ENCODE measurements at regions not wholly inside any gene's neighbourhood (a gene's known extent, or its start where the extent isn't known, plus 50 kb on each side); places are given as distances from the start of the nearest gene placed in this dataset.

GRCh38 chr2:118671701-118672454 lies 175.6 kb downstream of the EN1 start:
- DNase-seq (ENCODE audit: extremely low read depth in 1 of 11, low read depth in 9 of 11, low spot score in 4 of 11) = no peak

GRCh38 chr2:118670838-118671237 lies 176.6 kb downstream of the EN1 start:
- DNase-seq (ENCODE audit: extremely low read depth in 1 of 11, low read depth in 9 of 11, low spot score in 4 of 11) = no peak

- DNase-seq (ENCODE audit: extremely low read depth in 1 of 11, low read depth in 9 of 11, low spot score in 4 of 11) = no peak
Measured at GRCh38 chr2:118670276-118670675, 177.2 kb downstream of the EN1 start.

GRCh38 chr2:118669654-118670053 lies 177.8 kb downstream of the EN1 start:
- DNase-seq (ENCODE audit: extremely low read depth in 1 of 11, low read depth in 9 of 11, low spot score in 4 of 11) = no peak

- no peak for DNase-seq (ENCODE audit: extremely low read depth in 1 of 11, low read depth in 9 of 11, low spot score in 4 of 11)
Measured at GRCh38 chr2:118668431-118669424, 178.7 kb downstream of the EN1 start.

- DNase-seq (ENCODE audit: extremely low read depth in 1 of 11, low read depth in 9 of 11, low spot score in 4 of 11) = no peak
Measured at GRCh38 chr2:118667964-118668363, 179.5 kb downstream of the EN1 start.

- no peak for DNase-seq (ENCODE audit: extremely low read depth in 1 of 11, low read depth in 9 of 11, low spot score in 4 of 11)
Measured at GRCh38 chr2:118667348-118667747, 180.1 kb downstream of the EN1 start.

GRCh38 chr2:118665784-118666529 lies 181.5 kb downstream of the EN1 start:
- no peak for DNase-seq (ENCODE audit: extremely low read depth in 1 of 11, low read depth in 9 of 11, low spot score in 4 of 11)

- no peak for DNase-seq (ENCODE audit: extremely low read depth in 1 of 11, low read depth in 9 of 11, low spot score in 4 of 11)
Measured at GRCh38 chr2:118661179-118661578, 186.3 kb downstream of the EN1 start.

GRCh38 chr2:118658596-118659198 lies 188.8 kb downstream of the EN1 start:
- no peak for DNase-seq (ENCODE audit: extremely low read depth in 1 of 11, low read depth in 9 of 11, low spot score in 4 of 11)

GRCh38 chr2:118657466-118657865 lies 190.0 kb downstream of the EN1 start:
- DNase-seq (ENCODE audit: extremely low read depth in 1 of 11, low read depth in 9 of 11, low spot score in 4 of 11) = no peak

- DNase-seq (ENCODE audit: extremely low read depth in 1 of 11, low read depth in 9 of 11, low spot score in 4 of 11) = no peak
Measured at GRCh38 chr2:118654945-118655344, 192.5 kb downstream of the EN1 start.

GRCh38 chr2:118650327-118650726 lies 197.1 kb downstream of the EN1 start:
- no peak for DNase-seq (ENCODE audit: extremely low read depth in 1 of 11, low read depth in 9 of 11, low spot score in 4 of 11)

- DNase-seq (ENCODE audit: extremely low read depth in 1 of 11, low read depth in 9 of 11, low spot score in 4 of 11) = no peak
Measured at GRCh38 chr2:118645876-118646275, 201.6 kb downstream of the EN1 start.

- no peak for DNase-seq (ENCODE audit: extremely low read depth in 1 of 11, low read depth in 9 of 11, low spot score in 4 of 11)
Measured at GRCh38 chr2:118644190-118644589, 203.3 kb downstream of the EN1 start.

GRCh38 chr2:118643294-118643693 lies 204.2 kb downstream of the EN1 start:
- DNase-seq (ENCODE audit: extremely low read depth in 1 of 11, low read depth in 9 of 11, low spot score in 4 of 11) = no peak

GRCh38 chr2:118642501-118642900 lies 204.9 kb downstream of the EN1 start:
- DNase-seq (ENCODE audit: extremely low read depth in 1 of 11, low read depth in 9 of 11, low spot score in 4 of 11) = no peak

- DNase-seq (ENCODE audit: extremely low read depth in 1 of 11, low read depth in 9 of 11, low spot score in 4 of 11) = peak in 1 of 11 donors; percentile 2
Measured at GRCh38 chr2:118641711-118642110, 205.7 kb downstream of the EN1 start.

- no peak for DNase-seq (ENCODE audit: extremely low read depth in 1 of 11, low read depth in 9 of 11, low spot score in 4 of 11)
Measured at GRCh38 chr2:118639371-118639770, 208.1 kb downstream of the EN1 start.

Data from renal cortex interstitium (tissue), 11 donors.